GM23338 (cell line): ENCODE measurements at regions not wholly inside any gene's neighbourhood (a gene's known extent, or its start where the extent isn't known, plus 50 kb on each side); places are given as distances from the start of the nearest gene placed in this dataset.

ENCODE experiments used
- ATAC-seq: fragments of 200-7000 bp; cut with Tn5 transposase; 3 replicates; pipeline ENCODE4 v1.9.1; 2020
- DNase-seq: peaks from one replicate; pipeline ENCODE4 v3.0.0-alpha.2; 2015; ENCODE audit warnings: low spot score
- H2AFZ ChIP-seq: fragments of 200-600 bp; sonication (generic); 2 replicates; pipeline ENCODE4 v1.8.0; 2016; ENCODE audit warnings: antibody characterized with exemption, mild to moderate bottlenecking, moderate library complexity
- H3F3A ChIP-seq: fragments of 200-600 bp; sonication (generic); replicated peaks from 2 replicates; pipeline ENCODE4 v1.8.0; 2017; ENCODE audit warnings: antibody characterized with exemption, mixed run types, low read depth
- H3K27ac ChIP-seq: fragments of 200-600 bp; sonication (generic); 2 replicates; pipeline ENCODE4 v1.6.1; 2016; ENCODE audit warnings: low read depth
- H3K27me3 ChIP-seq: fragments of 200-600 bp; sonication (generic); 2 replicates; pipeline ENCODE4 v1.8.0; 2016; ENCODE audit warnings: mild to moderate bottlenecking, mixed run types, moderate library complexity; ENCODE audit not compliant: insufficient read depth
- H3K36me3 ChIP-seq: fragments of 200-600 bp; sonication (generic); 2 replicates; pipeline ENCODE4 v1.8.0; 2016; ENCODE audit warnings: mild to moderate bottlenecking; ENCODE audit not compliant: insufficient read depth
- H3K4me1 ChIP-seq: fragments of 200-600 bp; sonication (generic); 2 replicates; pipeline ENCODE4 v1.8.0; 2016; ENCODE audit warnings: mild to moderate bottlenecking, moderate library complexity; ENCODE audit not compliant: insufficient read depth
- H3K4me2 ChIP-seq: fragments of 200-600 bp; sonication (generic); 2 replicates; pipeline ENCODE4 v1.7.1; 2017; ENCODE audit warnings: mixed run types
- H3K4me3 ChIP-seq: fragments of 200-600 bp; sonication (generic); 2 replicates; pipeline ENCODE4 v1.6.1; 2016; ENCODE audit warnings: mixed run types
- H3K79me2 ChIP-seq: fragments of 200-600 bp; sonication (generic); replicated peaks from 2 replicates; pipeline ENCODE4 v1.8.0; 2017; ENCODE audit warnings: mild to moderate bottlenecking; ENCODE audit not compliant: insufficient read depth
- H3K9me2 ChIP-seq: fragments of 200-600 bp; sonication (generic); 2 replicates; pipeline ENCODE4 v1.8.0; 2017; ENCODE audit not compliant: insufficient read depth
- H4K20me1 ChIP-seq: fragments of 200-600 bp; sonication (generic); replicated peaks from 2 replicates; pipeline ENCODE4 v1.8.0; 2017; ENCODE audit warnings: mild to moderate bottlenecking; ENCODE audit not compliant: insufficient read depth
- H3K27ac Mint-ChIP-seq: 2 replicates; pipeline ENCODE4 v1.8.0; 2020; ENCODE audit warnings: inconsistent platforms, mild to moderate bottlenecking, moderate library complexity, mixed read lengths
- H3K27me3 Mint-ChIP-seq: 3 replicates; pipeline ENCODE4 v1.8.0; 2022; ENCODE audit warnings: low read depth, mild to moderate bottlenecking, moderate library complexity, mixed read lengths, inconsistent platforms; ENCODE audit not compliant: insufficient read depth, poor library complexity
- H3K36me3 Mint-ChIP-seq: 3 replicates; pipeline ENCODE4 v1.8.0; 2021; ENCODE audit warnings: low read depth, mild to moderate bottlenecking, inconsistent platforms, moderate library complexity, mixed read lengths
- H3K4me1 Mint-ChIP-seq: 3 replicates; pipeline ENCODE4 v1.8.0; 2020; ENCODE audit warnings: mild to moderate bottlenecking, inconsistent platforms, mixed read lengths
- H3K4me3 Mint-ChIP-seq: 3 replicates; pipeline ENCODE4 v1.8.0; 2021; ENCODE audit warnings: moderate library complexity, mild to moderate bottlenecking, inconsistent platforms, mixed read lengths
- H3K9me3 Mint-ChIP-seq: 3 replicates; pipeline ENCODE4 v1.8.0; 2020; ENCODE audit warnings: moderate library complexity, mild to moderate bottlenecking, inconsistent platforms, mixed read lengths
- CREB1 ChIP-seq: fragments of 250-450 bp; sonication (Bioruptor Pico); IDR thresholded peaks from 2 replicates; pipeline ENCODE4 v1.5.0; 2020; ENCODE audit warnings: low read depth, mild to moderate bottlenecking, moderate library complexity
- CTCF ChIP-seq, 2 experiments: fragments of 200-600 bp in 1 of 2; sonication (generic) in 1 of 2; conservative IDR thresholded peaks; 2 replicates each; pipeline versions ENCODE4 v1.5.1 to v1.6.1; 2016 to 2017; ENCODE audit warnings: antibody characterized with exemption in 2 of 2, low read depth in 2 of 2, mild to moderate bottlenecking in 2 of 2, moderate library complexity in 1 of 2
- ETS1 ChIP-seq: IDR thresholded peaks from 2 replicates; pipeline ENCODE4 v1.6.1; 2016; ENCODE audit warnings: antibody characterized with exemption
- EZH2 ChIP-seq: fragments of 200-600 bp; sonication (generic); IDR thresholded peaks from one replicate; pipeline ENCODE4 v1.8.0; 2017; ENCODE audit warnings: antibody characterized with exemption, mild to moderate bottlenecking, low read depth; ENCODE audit not compliant: unreplicated experiment
- JUNB ChIP-seq: IDR thresholded peaks from one replicate; pipeline ENCODE4 v1.6.1; 2016; ENCODE audit warnings: antibody characterized with exemption; ENCODE audit not compliant: unreplicated experiment
- NANOG ChIP-seq: IDR thresholded peaks from 2 replicates; pipeline ENCODE4 v1.6.1; 2016; ENCODE audit warnings: antibody characterized with exemption, borderline replicate concordance
- POLR2AphosphoS5 ChIP-seq: IDR thresholded peaks from 2 replicates; pipeline ENCODE4 v1.6.1; 2016; ENCODE audit warnings: antibody characterized with exemption, low read depth
- REST ChIP-seq: IDR thresholded peaks from one replicate; pipeline ENCODE4 v1.6.1; 2018; ENCODE audit warnings: antibody characterized with exemption; ENCODE audit not compliant: unreplicated experiment
- STAT1 ChIP-seq: IDR thresholded peaks from one replicate; pipeline ENCODE4 v1.6.1; 2016; ENCODE audit warnings: antibody characterized with exemption; ENCODE audit not compliant: unreplicated experiment
- ZNF114 ChIP-seq: fragments of 250-450 bp; sonication (Bioruptor Pico); IDR thresholded peaks from 2 replicates; pipeline ENCODE4 v1.5.0; 2020; ENCODE audit warnings: mild to moderate bottlenecking, moderate library complexity
- ZNF331 ChIP-seq: fragments of 250-450 bp; sonication (Bioruptor Pico); IDR thresholded peaks from 2 replicates; pipeline ENCODE4 v1.5.0; 2020; ENCODE audit warnings: low read depth, mild to moderate bottlenecking, moderate library complexity

- TF ChIP-seq CTCF (conservative IDR thresholded peaks at IDR 0.05; ENCODE audit: low read depth in 2 of 2) = no peak
- no peak for TF ChIP-seq JUNB
- TF ChIP-seq ETS1 = no peak
- TF ChIP-seq ZNF114 (CRISPR knock-in tag) = no peak
- no peak for TF ChIP-seq EZH2
- no peak for TF ChIP-seq NANOG
- TF ChIP-seq STAT1 = no peak
- TF ChIP-seq CREB1 (CRISPR knock-in tag) = no peak
- TF ChIP-seq POLR2AphosphoS5 = no peak
Measured at GRCh38 chr2:78865667-78866066, 159.8 kb upstream of the REG3G start (continued).

DNA sequence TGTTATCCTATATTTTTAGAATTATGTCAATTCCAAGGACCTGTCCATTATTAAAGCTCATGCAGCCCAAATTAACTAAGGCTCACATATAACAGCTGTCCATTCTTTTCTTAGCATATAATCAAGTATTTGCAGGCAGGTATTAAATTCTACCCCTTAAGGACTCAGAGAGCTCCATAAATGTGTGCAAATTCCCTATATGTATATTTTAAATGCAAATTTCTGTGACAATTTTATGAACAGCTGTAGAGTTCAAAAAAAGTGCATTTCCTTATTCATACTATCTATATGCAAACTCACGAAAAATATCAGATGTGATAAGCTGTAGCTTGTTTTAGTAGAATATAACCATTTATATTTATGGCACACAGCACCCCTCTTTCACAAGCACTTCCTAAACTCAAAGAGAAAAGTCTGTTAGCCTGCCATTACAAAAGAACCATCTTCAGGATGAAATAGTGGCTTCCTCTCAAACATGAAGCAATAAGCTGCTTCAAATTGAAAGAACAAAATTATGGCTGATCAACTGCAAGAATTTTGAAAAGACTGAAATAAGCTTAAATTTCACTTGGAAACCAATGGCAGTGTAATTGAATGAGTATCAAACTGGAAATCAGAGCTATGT, 155.0 kb upstream of the REG3G start:
- no peaks in the 10 kb centered on the region for H3K9me3 Mint-ChIP-seq
- no peaks in the 10 kb centered on the region for H3K36me3 ChIP-seq
- H2AFZ ChIP-seq = no peak overlapping the region
- no peak overlapping the region for H3K4me3 ChIP-seq
- no peak overlapping the region for H3K4me2 ChIP-seq
- ATAC-seq = no peak
- TF ChIP-seq ETS1 (no peak), ZNF331 (CRISPR knock-in tag) (no peak), REST (no peak)
- no peaks in the 10 kb centered on the region for H3K27me3 ChIP-seq
- no peak overlapping the region for H3K27ac ChIP-seq
- H3K79me2 ChIP-seq = no peaks in the 10 kb centered on the region
- H3K4me1 ChIP-seq = no peaks in the 10 kb centered on the region
- no peaks in the 10 kb centered on the region for H4K20me1 ChIP-seq
- no peaks in the 10 kb centered on the region for H3K36me3 Mint-ChIP-seq
- no peak overlapping the region for H3K4me3 Mint-ChIP-seq
- no peaks in the 10 kb centered on the region for H3K9me2 ChIP-seq
- H3K27ac Mint-ChIP-seq = no peak overlapping the region
- no peaks in the 10 kb centered on the region for H3K4me1 Mint-ChIP-seq
- DNase-seq = no peak
- H3K27me3 Mint-ChIP-seq = no peaks in the 10 kb centered on the region
- no peaks in the 10 kb centered on the region for H3F3A ChIP-seq
